Muscle layer of colon (tissue), 2 donors: ENCODE measurements at regions not wholly inside any gene's neighbourhood (a gene's known extent, or its start where the extent isn't known, plus 50 kb on each side); places are given as distances from the start of the nearest gene placed in this dataset.
"Not testable (repeated sequence)": the region's sequence is repeated elsewhere in the genome, so short reads cannot be mapped to it uniquely, and the experiment has no call there.

Experiments used
- H3K27ac ChIP-seq: one replicate; pipeline ENCODE4 v1.7.0; 2013; ENCODE audit warnings: low read depth, mild to moderate bottlenecking, low read length, moderate library complexity
- H3K27me3 ChIP-seq, 2 donors: one replicate each; pipeline ENCODE4 v1.7.0; 2013; ENCODE audit warnings: low read length in 2 of 2, mild to moderate bottlenecking in 2 of 2; ENCODE audit not compliant: insufficient read depth in 2 of 2, control insufficient read depth in 1 of 2
- H3K36me3 ChIP-seq: one replicate; pipeline ENCODE4 v1.7.0; 2013; ENCODE audit warnings: mild to moderate bottlenecking, low read length; ENCODE audit not compliant: insufficient read depth
- H3K4me1 ChIP-seq: one replicate; pipeline ENCODE4 v1.7.0; 2013; ENCODE audit warnings: mild to moderate bottlenecking, low read length; ENCODE audit not compliant: insufficient read depth
- H3K4me3 ChIP-seq, 2 donors: one replicate each; pipeline ENCODE4 v1.7.0; 2013; ENCODE audit warnings: low read length in 2 of 2, low read depth in 1 of 2, mild to moderate bottlenecking in 1 of 2, moderate library complexity in 1 of 2
- H3K9ac ChIP-seq: one replicate; pipeline ENCODE4 v1.7.0; 2013; ENCODE audit warnings: low read length
- H3K9me3 ChIP-seq: one replicate; pipeline ENCODE4 v1.7.0; 2013; ENCODE audit warnings: mild to moderate bottlenecking, low read length
- donor health status: abdominal sarcoma.
- donor health status: Adenocarcinoma of cecum.

DNA sequence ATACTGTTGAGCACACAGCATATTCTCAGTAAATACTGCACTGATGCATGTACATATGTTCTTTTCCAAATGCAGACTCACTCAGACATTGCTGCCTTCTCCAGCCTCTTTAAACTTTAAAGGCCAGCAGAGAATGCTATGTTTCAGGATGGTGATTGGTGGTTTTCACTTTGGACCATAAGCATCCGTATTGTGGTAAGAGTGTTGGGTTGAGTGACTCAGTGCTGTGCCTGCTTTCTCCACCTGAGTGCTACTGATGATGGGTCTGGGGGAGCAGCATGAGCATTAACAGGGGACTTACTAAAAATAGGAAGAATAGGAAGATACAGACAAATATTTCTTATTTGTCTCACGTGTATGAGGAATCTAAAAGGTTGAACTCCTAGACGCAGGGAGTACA is 56.3 kb upstream of the ZNF92 start:
- no peaks in the 10 kb centered on the region for H3K9me3 ChIP-seq
- H3K27me3 ChIP-seq, result no peaks in the 10 kb centered on the region
- no peaks in the 10 kb centered on the region for H3K36me3 ChIP-seq
- no peak overlapping the region for H3K4me3 ChIP-seq
- no peaks in the 10 kb centered on the region for H3K4me1 ChIP-seq
- H3K27ac ChIP-seq, result no peak overlapping the region
- no peak overlapping the region for H3K9ac ChIP-seq

DNA sequence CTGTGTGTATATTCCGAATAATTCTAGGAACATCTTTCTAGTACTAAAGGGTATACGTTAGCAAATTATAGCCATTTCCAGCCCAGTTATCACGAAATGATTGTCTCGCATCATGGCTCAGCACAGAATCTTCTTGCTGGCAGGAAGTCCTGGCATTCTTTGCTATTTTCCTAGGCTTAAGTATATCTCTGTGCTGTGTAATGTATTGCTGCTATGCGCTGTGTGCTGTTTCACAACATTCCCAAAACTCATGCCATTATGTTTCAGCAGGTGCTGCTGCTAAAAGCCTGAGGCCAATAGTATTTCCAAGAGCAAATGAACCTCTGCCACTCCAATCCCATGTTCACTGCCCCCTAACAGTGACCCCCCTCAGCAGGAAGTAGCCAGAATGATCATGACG is 62.9 kb upstream of the ZNF92 start:
- Histone ChIP-seq H3K36me3 (no peaks in the 10 kb centered on the region), H3K4me1 (no peaks in the 10 kb centered on the region), H3K9me3 (no peaks in the 10 kb centered on the region), H3K27me3 (no peaks in the 10 kb centered on the region), H3K4me3 (no peak overlapping the region), H3K9ac (no peak overlapping the region), H3K27ac (no peak overlapping the region)

DNA sequence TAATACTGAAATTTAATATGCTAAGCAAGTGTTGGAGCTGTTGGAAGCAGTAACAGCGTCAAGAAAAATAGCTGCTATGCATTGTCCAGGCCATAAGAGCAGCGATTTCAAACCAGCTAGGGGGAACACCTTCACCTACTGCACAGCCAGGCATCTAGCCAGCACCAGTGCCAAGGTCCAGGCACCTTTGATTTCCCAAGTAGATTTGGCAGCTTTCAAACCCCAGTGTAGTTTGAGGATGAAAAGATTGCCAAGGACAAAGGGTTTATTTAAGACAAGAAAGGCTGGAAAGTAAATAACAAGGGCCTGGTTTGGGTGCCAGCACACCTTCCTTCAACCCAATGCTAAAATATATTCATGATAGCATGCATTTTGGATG is 65.4 kb upstream of the ZNF92 start:
- H3K9ac ChIP-seq, result no peak overlapping the region
- no peak overlapping the region for H3K4me3 ChIP-seq
- no peaks in the 10 kb centered on the region for H3K27me3 ChIP-seq
- H3K4me1 ChIP-seq, result no peaks in the 10 kb centered on the region
- no peaks in the 10 kb centered on the region for H3K36me3 ChIP-seq
- no peaks in the 10 kb centered on the region for H3K9me3 ChIP-seq
- H3K27ac ChIP-seq, result no peak overlapping the region

GRCh38 chr7:65307651-65308299 is 65.9 kb upstream of the ZNF92 start:
- Histone ChIP-seq H3K4me1 (no peaks in the 10 kb centered on the region), H3K9ac (no peak overlapping the region), H3K27ac (no peak overlapping the region), H3K36me3 (no peaks in the 10 kb centered on the region), H3K4me3 (no peak overlapping the region), H3K9me3 (no peaks in the 10 kb centered on the region), H3K27me3 (no peaks in the 10 kb centered on the region)

- no peaks in the 10 kb centered on the region for H3K36me3 ChIP-seq
- H3K27ac ChIP-seq, result no peak overlapping the region
- no peaks in the 10 kb centered on the region for H3K4me1 ChIP-seq
- H3K9me3 ChIP-seq, result no peaks in the 10 kb centered on the region
- no peaks in the 10 kb centered on the region for H3K27me3 ChIP-seq
- no peak overlapping the region for H3K4me3 ChIP-seq
- no peak overlapping the region for H3K9ac ChIP-seq
Observed at GRCh38 chr7:65304175-65304574, 69.5 kb upstream of the ZNF92 start.

- Histone ChIP-seq H3K4me1 (no peaks in the 10 kb centered on the region), H3K27ac (no peak overlapping the region), H3K9me3 (no peaks in the 10 kb centered on the region), H3K36me3 (no peaks in the 10 kb centered on the region), H3K9ac (no peak overlapping the region), H3K27me3 (no peaks in the 10 kb centered on the region), H3K4me3 (no peak overlapping the region)
Observed at GRCh38 chr7:65302883-65303282, 70.8 kb upstream of the ZNF92 start.

GRCh38 chr7:65301007-65301406 is 72.6 kb upstream of the ZNF92 start:
- no peaks in the 10 kb centered on the region for H3K4me1 ChIP-seq
- no peaks in the 10 kb centered on the region for H3K9me3 ChIP-seq
- H3K9ac ChIP-seq, result no peak overlapping the region
- no peaks in the 10 kb centered on the region for H3K36me3 ChIP-seq
- H3K4me3 ChIP-seq, result no peak overlapping the region
- H3K27me3 ChIP-seq, result no peaks in the 10 kb centered on the region
- no peak overlapping the region for H3K27ac ChIP-seq

- Histone ChIP-seq H3K9me3 (no peaks in the 10 kb centered on the region), H3K36me3 (no peaks in the 10 kb centered on the region), H3K27ac (no peak overlapping the region), H3K4me3 (no peak overlapping the region), H3K27me3 (no peaks in the 10 kb centered on the region), H3K9ac (no peak overlapping the region), H3K4me1 (no peaks in the 10 kb centered on the region)
Observed at GRCh38 chr7:65295409-65295808, 78.2 kb upstream of the ZNF92 start.

GRCh38 chr7:65290340-65290739 is 83.3 kb upstream of the ZNF92 start:
- H3K27me3 ChIP-seq, H3K27ac ChIP-seq, H3K36me3 ChIP-seq, H3K4me3 ChIP-seq, H3K4me1 ChIP-seq, H3K9me3 ChIP-seq, H3K9ac ChIP-seq: not testable (repeated sequence)

DNA sequence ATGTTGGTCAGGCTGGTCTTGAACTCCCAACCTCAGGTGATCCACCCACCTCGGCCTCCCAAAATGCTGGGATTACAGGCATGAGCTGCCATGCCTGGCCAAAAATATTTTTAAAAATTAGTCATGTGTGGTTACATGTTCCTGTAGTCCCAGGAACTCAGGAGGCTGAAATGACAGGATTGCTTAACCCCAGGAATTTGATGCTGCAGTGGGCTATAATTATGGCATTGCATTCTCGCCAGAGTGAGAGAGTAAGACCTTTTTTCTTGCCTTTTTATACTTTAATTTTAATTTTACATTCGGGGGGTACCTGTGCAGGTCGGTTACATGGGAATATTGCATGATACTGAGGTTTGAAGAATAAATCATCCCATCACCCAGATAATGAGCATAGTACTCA is 86.6 kb upstream of the ZNF92 start:
- no peak overlapping the region for H3K4me3 ChIP-seq

DNA sequence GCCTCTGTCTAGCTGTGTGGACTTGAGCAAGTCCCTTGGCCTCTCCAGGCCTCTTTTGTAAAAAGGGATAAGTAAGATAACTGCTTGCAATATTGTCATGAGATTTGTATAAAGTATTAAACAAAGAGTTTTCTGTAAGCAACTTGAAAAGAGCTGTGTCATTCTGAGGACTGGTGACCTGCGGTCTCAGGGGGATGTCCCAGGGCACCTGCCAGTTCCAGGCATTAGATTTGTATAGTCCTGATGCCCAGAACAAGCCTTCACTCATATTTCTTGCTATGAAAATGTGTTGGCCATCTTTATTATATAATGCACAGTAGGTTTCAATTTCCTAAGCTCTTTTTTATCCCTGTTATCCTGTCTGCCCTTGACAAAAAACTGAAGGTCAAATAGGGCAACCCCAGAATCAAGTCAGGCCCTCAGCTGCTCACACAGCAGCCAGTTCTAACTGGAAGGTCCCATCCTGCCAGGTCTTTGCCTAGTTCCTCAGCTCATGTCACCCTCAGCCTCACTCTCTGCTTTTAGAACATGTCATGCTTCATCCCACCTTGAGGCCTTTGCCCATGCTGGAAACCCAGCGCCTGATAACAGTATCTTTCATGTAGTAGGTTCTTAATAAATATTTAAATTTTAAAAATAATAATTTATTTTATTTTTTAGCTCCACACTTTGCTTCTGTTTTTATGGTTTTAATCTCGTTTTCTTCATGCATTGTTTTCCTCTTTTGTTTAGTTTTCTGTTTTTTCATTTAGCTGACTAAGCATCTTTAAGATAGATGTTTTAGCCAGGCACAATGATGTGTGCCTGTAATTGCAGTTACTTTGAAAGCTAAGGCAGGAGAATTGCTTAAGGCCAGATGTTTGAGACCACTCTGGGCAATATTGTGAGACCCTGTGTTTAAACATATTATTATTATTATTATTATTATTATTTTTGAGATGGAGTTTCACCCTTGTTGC is 87.5 kb upstream of the ZNF92 start:
- Histone ChIP-seq H3K27ac (no peak overlapping the region), H3K9ac (no peak overlapping the region), H3K9me3 (no peaks in the 10 kb centered on the region), H3K27me3 (no peaks in the 10 kb centered on the region), H3K36me3 (no peaks in the 10 kb centered on the region), H3K4me3 (no peak overlapping the region), H3K4me1 (no peaks in the 10 kb centered on the region)

More for the DNA sequence above, 86.6 kb upstream of the ZNF92 start:
- no peaks in the 10 kb centered on the region for H3K4me1 ChIP-seq
- no peaks in the 10 kb centered on the region for H3K36me3 ChIP-seq
- H3K9me3 ChIP-seq, result no peaks in the 10 kb centered on the region
- no peak overlapping the region for H3K27ac ChIP-seq
- no peaks in the 10 kb centered on the region for H3K27me3 ChIP-seq
- no peak overlapping the region for H3K9ac ChIP-seq

DNA sequence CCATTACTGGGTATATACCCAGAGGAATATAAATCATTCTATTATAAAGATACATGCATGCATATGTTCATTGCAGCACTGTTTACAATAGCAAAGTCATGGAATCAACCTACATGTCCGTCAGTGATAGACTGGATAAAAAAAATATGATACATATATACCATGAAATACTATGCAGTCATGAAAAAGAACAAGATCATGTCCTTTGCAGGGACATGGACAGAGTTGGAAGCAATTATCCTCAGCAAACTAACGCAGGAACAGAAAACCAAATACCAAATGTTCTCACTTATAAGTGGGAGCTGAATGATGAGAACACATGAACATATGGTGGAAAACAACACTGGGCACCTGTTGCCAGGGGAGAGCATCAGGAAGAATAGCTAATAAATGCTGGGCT is 88.4 kb upstream of the ZNF92 start:
- H3K27ac ChIP-seq, H3K9ac ChIP-seq, H3K4me3 ChIP-seq, H3K36me3 ChIP-seq, H3K4me1 ChIP-seq, H3K9me3 ChIP-seq, H3K27me3 ChIP-seq: not testable (repeated sequence)
